Astrocyte (in vitro differentiated cells and primary cell): ENCODE measurements at regions not wholly inside any gene's neighbourhood (a gene's known extent, or its start where the extent isn't known, plus 50 kb on each side); places are given as distances from the start of the nearest gene placed in this dataset.

Experiments used
- DNase-seq: peaks from one replicate; pipeline ENCODE4 v3.0.0-alpha.2; 2010; ENCODE audit warnings: low read depth
- FAIRE-seq: peaks from 2 replicates; lab custom pipeline; 2011; peaks lifted over from hg19 to GRCh38; lab: Jason Lieb, UNC
- H2AFZ ChIP-seq: 2 replicates; pipeline ENCODE4 v1.6.0; 2012; ENCODE audit warnings: low read depth, low read length, inconsistent platforms
- H3K27ac ChIP-seq: 2 replicates; pipeline ENCODE4 v1.5.1; 2011; ENCODE audit warnings: low read depth, low read length, inconsistent platforms
- H3K27me3 ChIP-seq: 2 replicates; pipeline ENCODE4 v1.6.0; 2011; ENCODE audit warnings: low read length, inconsistent platforms; ENCODE audit not compliant: insufficient read depth
- H3K36me3 ChIP-seq: 2 replicates; pipeline ENCODE4 v1.5.1; 2011; ENCODE audit warnings: low read length, inconsistent platforms; ENCODE audit not compliant: insufficient read depth
- H3K4me1 ChIP-seq: 2 replicates; pipeline ENCODE4 v1.5.1; 2011; ENCODE audit warnings: low read length, inconsistent platforms; ENCODE audit not compliant: insufficient read depth
- H3K4me2 ChIP-seq: 2 replicates; pipeline ENCODE4 v1.6.0; 2012; ENCODE audit warnings: low read length, inconsistent platforms
- H3K4me3 ChIP-seq: 2 replicates; pipeline ENCODE4 v1.5.1; 2011; ENCODE audit warnings: low read depth, mild to moderate bottlenecking, low read length, inconsistent platforms; ENCODE audit not compliant: insufficient read depth
- H3K79me2 ChIP-seq: 2 replicates; pipeline ENCODE4 v1.6.0; 2012; ENCODE audit warnings: mild to moderate bottlenecking, low read length, inconsistent platforms; ENCODE audit not compliant: insufficient read depth
- H3K9ac ChIP-seq: 2 replicates; pipeline ENCODE4 v1.6.0; 2012; ENCODE audit warnings: mild to moderate bottlenecking, low read length, inconsistent platforms
- H3K9me3 ChIP-seq: 2 replicates; pipeline ENCODE4 v1.5.1; 2012; ENCODE audit warnings: low read depth, mild to moderate bottlenecking, low read length, inconsistent platforms; ENCODE audit not compliant: insufficient read depth
- H4K20me1 ChIP-seq: 2 replicates; pipeline ENCODE4 v1.6.0; 2012; ENCODE audit warnings: low read length, inconsistent platforms; ENCODE audit not compliant: insufficient read depth
- H3K27ac Mint-ChIP-seq: one replicate; pipeline ENCODE4 v1.8.0; 2021; ENCODE audit warnings: mild to moderate bottlenecking, mixed read lengths; ENCODE audit not compliant: unreplicated experiment
- H3K27me3 Mint-ChIP-seq: one replicate; pipeline ENCODE4 v1.8.0; 2021; ENCODE audit warnings: low read depth, mixed read lengths; ENCODE audit not compliant: unreplicated experiment
- H3K36me3 Mint-ChIP-seq: one replicate; pipeline ENCODE4 v1.8.0; 2021; ENCODE audit warnings: low read depth, mixed read lengths; ENCODE audit not compliant: unreplicated experiment
- H3K4me1 Mint-ChIP-seq: one replicate; pipeline ENCODE4 v1.8.0; 2021; ENCODE audit warnings: low read depth, mixed read lengths; ENCODE audit not compliant: unreplicated experiment
- H3K4me3 Mint-ChIP-seq: one replicate; pipeline ENCODE4 v1.8.0; 2021; ENCODE audit warnings: mild to moderate bottlenecking, moderate library complexity, mixed read lengths; ENCODE audit not compliant: unreplicated experiment
- H3K9me3 Mint-ChIP-seq: one replicate; pipeline ENCODE4 v1.8.0; 2021; ENCODE audit warnings: mild to moderate bottlenecking, mixed read lengths; ENCODE audit not compliant: unreplicated experiment
- CTCF ChIP-seq: IDR thresholded peaks from 2 replicates; pipeline ENCODE4 v1.5.1; 2011; ENCODE audit warnings: low read depth, mild to moderate bottlenecking, inconsistent platforms, low read length, moderate library complexity; ENCODE audit not compliant: insufficient read depth
- EZH2 ChIP-seq: IDR thresholded peaks from 2 replicates; pipeline ENCODE4 v1.6.1; 2012; ENCODE audit warnings: mild to moderate bottlenecking, low read length, inconsistent platforms; ENCODE audit not compliant: insufficient read depth

- FAIRE-seq (no peak), DNase-seq (no peak)
- H3K4me3 ChIP-seq, result no peak overlapping the region
- no peaks in the 10 kb centered on the region for H3K4me1 Mint-ChIP-seq
- H3K27ac Mint-ChIP-seq, result no peak overlapping the region
- no peaks in the 10 kb centered on the region for H3K27me3 ChIP-seq
- TF ChIP-seq EZH2 (no peak), CTCF (no peak)
- H4K20me1 ChIP-seq, result no peaks in the 10 kb centered on the region
- peaks cover 1% of the 10 kb centered on the region for H3K27me3 Mint-ChIP-seq
- no peak overlapping the region for H3K9ac ChIP-seq
- H3K79me2 ChIP-seq, result no peaks in the 10 kb centered on the region
- no peak overlapping the region for H3K4me3 Mint-ChIP-seq
- H3K27ac ChIP-seq, result no peak overlapping the region
- H2AFZ ChIP-seq, result no peak overlapping the region
- no peaks in the 10 kb centered on the region for H3K4me1 ChIP-seq
- no peaks in the 10 kb centered on the region for H3K9me3 Mint-ChIP-seq
- H3K4me2 ChIP-seq, result no peak overlapping the region
- no peaks in the 10 kb centered on the region for H3K36me3 ChIP-seq
- H3K36me3 Mint-ChIP-seq, result no peaks in the 10 kb centered on the region
- H3K9me3 ChIP-seq, result no peaks in the 10 kb centered on the region
Measured at GRCh38 chr14:39851202-39851601, 419.0 kb upstream of the FBXO33 start.

DNA sequence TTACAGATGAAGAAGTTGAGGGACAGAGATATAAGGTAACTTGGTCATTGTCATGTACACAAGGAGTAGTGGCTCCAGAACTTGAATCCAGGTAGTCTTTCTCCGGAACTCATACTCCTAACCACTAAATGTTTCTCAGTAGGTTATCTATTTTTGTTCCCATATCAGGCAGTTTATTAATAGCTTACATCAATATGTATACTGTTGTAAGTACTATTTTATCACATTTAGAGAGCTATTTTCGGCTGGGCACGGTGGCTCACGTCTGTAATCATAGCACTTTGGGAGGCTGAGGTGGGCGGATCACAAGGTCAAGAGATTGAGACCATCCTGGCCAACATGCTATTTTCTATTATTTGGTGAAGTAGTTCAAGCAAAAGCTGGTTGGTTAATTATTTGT is 415.6 kb upstream of the FBXO33 start:
- DNase-seq (no peak), FAIRE-seq (no peak)
- no peak overlapping the region for H3K4me3 Mint-ChIP-seq

More for the DNA sequence above, 415.6 kb upstream of the FBXO33 start:
- peaks cover 4% of the 10 kb centered on the region for H3K4me1 Mint-ChIP-seq
- H4K20me1 ChIP-seq, result no peaks in the 10 kb centered on the region
- no peaks in the 10 kb centered on the region for H3K4me1 ChIP-seq
- no peak overlapping the region for H3K4me2 ChIP-seq
- H3K79me2 ChIP-seq, result no peaks in the 10 kb centered on the region
- no peaks in the 10 kb centered on the region for H3K27me3 ChIP-seq
- H3K9ac ChIP-seq, result no peak overlapping the region
- TF ChIP-seq CTCF (no peak), EZH2 (no peak)
- H3K36me3 ChIP-seq, result no peaks in the 10 kb centered on the region
- no peak overlapping the region for H2AFZ ChIP-seq
- H3K9me3 ChIP-seq, result no peaks in the 10 kb centered on the region
- no peak overlapping the region for H3K27ac Mint-ChIP-seq
- H3K9me3 Mint-ChIP-seq, result no peaks in the 10 kb centered on the region
- no peak overlapping the region for H3K27ac ChIP-seq
- no peaks in the 10 kb centered on the region for H3K27me3 Mint-ChIP-seq
- H3K36me3 Mint-ChIP-seq, result no peaks in the 10 kb centered on the region
- H3K4me3 ChIP-seq, result no peak overlapping the region
